HCT116 (cell line): ENCODE measurements at regions not wholly inside any gene's neighbourhood (a gene's known extent, or its start where the extent isn't known, plus 50 kb on each side); places are given as distances from the start of the nearest gene placed in this dataset.

ENCODE experiments used
- ATAC-seq: fragments of 200-7000 bp; cut with Tn5 transposase; 2 replicates; pipeline ENCODE4 v1.9.1; 2020; ENCODE audit warnings: mild to moderate bottlenecking, moderate library complexity
- BruUV-seq: library from RNA; stranded (reverse); fragments of 400-500 nt; replicated peaks from 2 replicates; lab custom pipeline; 2021; lab: Mats Ljungman, UMichigan
- CTCF ChIA-PET: fragments of 300-600 bp; sonication (Branson Sonifier 250); formaldehyde crosslinking; loops from one replicate; lab custom pipeline; 2021; ENCODE audit warnings: antibody characterized with exemption; lab: Charles Lee
- POLR2A ChIA-PET: fragments of 300-600, 350-600 bp; sonication (Branson Sonifier 250); formaldehyde crosslinking; loops from one replicate; lab custom pipeline; 2021; ENCODE audit warnings: antibody characterized with exemption; lab: Charles Lee
- RAD21 ChIA-PET, 2 experiments: fragments of 300-600 bp; sonication (Branson Sonifier 250); formaldehyde crosslinking; loops; one replicate each; lab custom pipeline; 2023; ENCODE audit warnings: low total read pairs in 2 of 2; ENCODE audit not compliant: uncharacterized antibody in 2 of 2, unreplicated experiment in 2 of 2, low non-redundant PET in 1 of 2; lab: Charles Lee
- DNase-seq: peaks from one replicate; pipeline ENCODE4 v3.0.0-alpha.2; 2010; ENCODE audit warnings: low read depth, low spot score
- H2AFZ ChIP-seq: fragments of 200-600 bp; shearing (Covaris generic), sonication (generic); 2 replicates; pipeline ENCODE4 v1.6.1; 2017; ENCODE audit warnings: low read depth, mixed run types, mixed read lengths, antibody characterized with exemption, low read length; ENCODE audit not compliant: poor library complexity, severe bottlenecking
- H3K27ac ChIP-seq: 2 replicates; pipeline ENCODE4 v1.5.1; 2012; ENCODE audit warnings: low read depth, low read length
- H3K27me3 ChIP-seq: fragments of 200-600 bp; sonication (generic); 2 replicates; pipeline ENCODE4 v1.6.1; 2016; ENCODE audit warnings: mixed run types, low read length, mixed read lengths; ENCODE audit not compliant: insufficient read depth
- H3K36me3 ChIP-seq, 2 experiments: fragments of 200-500 bp in 1 of 2; fragments of 200-600 bp in 1 of 2; sonication (Bioruptor generic) in 1 of 2; sonication (generic) in 1 of 2; 2 replicates each; pipeline versions ENCODE4 v1.5.1 to v1.6.1; 2014 to 2016; ENCODE audit warnings: low read length in 2 of 2, inconsistent platforms in 1 of 2, mixed read lengths in 1 of 2, mixed run types in 1 of 2; ENCODE audit not compliant: insufficient read depth in 2 of 2, control insufficient read depth in 1 of 2
- H3K4me1 ChIP-seq, 2 experiments: fragments of 200-600 bp in 1 of 2; sonication (generic) in 1 of 2; 2 replicates each; pipeline versions ENCODE4 v1.5.1 to v1.6.1; 2012 to 2017; ENCODE audit warnings: low read length in 2 of 2, inconsistent platforms in 1 of 2, mild to moderate bottlenecking in 1 of 2, mixed read lengths in 1 of 2, mixed run types in 1 of 2, moderate library complexity in 1 of 2; ENCODE audit not compliant: insufficient read depth in 2 of 2, control insufficient read depth in 1 of 2
- H3K4me2 ChIP-seq: fragments of 200-600 bp; sonication (generic); 2 replicates; pipeline ENCODE4 v1.6.1; 2017; ENCODE audit warnings: mixed run types, low read length, mixed read lengths
- H3K4me3 ChIP-seq, 2 experiments: fragments of 200-600 bp in 1 of 2; sonication (generic) in 1 of 2; replicated peaks in 1 of 2; 2 replicates each; pipeline ENCODE4 v1.5.1; 2011 to 2016; ENCODE audit warnings: low read length in 2 of 2, control low read depth in 1 of 2, low read depth in 1 of 2, mild to moderate bottlenecking in 1 of 2, mixed read lengths in 1 of 2, mixed run types in 1 of 2
- H3K79me2 ChIP-seq: fragments of 200-600 bp; sonication (generic); 2 replicates; pipeline ENCODE4 v1.6.1; 2017; ENCODE audit warnings: mild to moderate bottlenecking, mixed run types, low read length, moderate library complexity, mixed read lengths; ENCODE audit not compliant: insufficient read depth
- H3K9ac ChIP-seq: fragments of 200-600 bp; sonication (generic); 2 replicates; pipeline ENCODE4 v1.6.1; 2016; ENCODE audit warnings: low read length, mixed read lengths
- H3K9me2 ChIP-seq: fragments of 200-600 bp; sonication (generic), shearing (Covaris generic); 2 replicates; pipeline ENCODE4 v1.6.1; 2017; ENCODE audit warnings: mixed run types, mild to moderate bottlenecking, moderate library complexity; ENCODE audit not compliant: insufficient read depth
- H3K9me3 ChIP-seq, 2 experiments: fragments of 200-500 bp in 1 of 2; fragments of 200-600 bp in 1 of 2; sonication (Bioruptor generic) in 1 of 2; sonication (generic) in 1 of 2; 2 replicates each; pipeline ENCODE4 v1.6.1; 2014 to 2017; ENCODE audit warnings: low read length in 2 of 2, mixed read lengths in 2 of 2, inconsistent platforms in 1 of 2, low read depth in 1 of 2, mild to moderate bottlenecking in 1 of 2, mixed run types in 1 of 2, moderate library complexity in 1 of 2; ENCODE audit not compliant: control insufficient read depth in 1 of 2, insufficient read depth in 1 of 2
- H4K20me1 ChIP-seq: fragments of 200-600 bp; sonication (generic), shearing (Covaris generic); 2 replicates; pipeline ENCODE4 v1.6.1; 2017; ENCODE audit warnings: mixed run types, mild to moderate bottlenecking, moderate library complexity; ENCODE audit not compliant: insufficient read depth
- ATF3 ChIP-seq: IDR thresholded peaks from 2 replicates; pipeline ENCODE4 v1.6.1; 2012
- CEBPB ChIP-seq: IDR thresholded peaks from 2 replicates; pipeline ENCODE4 v1.6.1; 2012; ENCODE audit warnings: low read depth
- EGR1 ChIP-seq: IDR thresholded peaks from 2 replicates; pipeline ENCODE4 v1.6.1; 2012; ENCODE audit warnings: low read depth
- ELF1 ChIP-seq: IDR thresholded peaks from 2 replicates; pipeline ENCODE4 v1.6.1; 2012; ENCODE audit warnings: low read depth, borderline replicate concordance
- EZH2 ChIP-seq: fragments of 200-600 bp; sonication (generic); IDR thresholded peaks from 2 replicates; pipeline ENCODE4 v1.6.1; 2017; ENCODE audit warnings: antibody characterized with exemption, mixed run types
- POLR2AphosphoS5 ChIP-seq: IDR thresholded peaks from 2 replicates; pipeline ENCODE4 v1.6.1; 2011; ENCODE audit warnings: mild to moderate bottlenecking, low read depth, low read length, moderate library complexity
- RAD21 ChIP-seq: IDR thresholded peaks from 2 replicates; pipeline ENCODE4 v1.6.1; 2012; ENCODE audit warnings: low read depth, mild to moderate bottlenecking
- REST ChIP-seq: IDR thresholded peaks from 2 replicates; pipeline ENCODE4 v1.6.1; 2012; ENCODE audit warnings: low read depth
- SIN3A ChIP-seq: IDR thresholded peaks from 2 replicates; pipeline ENCODE4 v1.6.1; 2012; ENCODE audit warnings: low read depth
- SRF ChIP-seq: IDR thresholded peaks from 2 replicates; pipeline ENCODE4 v1.6.1; 2012; ENCODE audit warnings: low read depth
- TCF7L2 ChIP-seq: IDR thresholded peaks from 2 replicates; pipeline ENCODE4 v1.7.0; 2011; ENCODE audit warnings: borderline replicate concordance, inconsistent platforms; ENCODE audit not compliant: insufficient read depth, insufficient read length; ENCODE audit errors: extremely low read depth
- ZBTB33 ChIP-seq: IDR thresholded peaks from 2 replicates; pipeline ENCODE4 v1.6.1; 2011; ENCODE audit warnings: mild to moderate bottlenecking, low read length, moderate library complexity; ENCODE audit not compliant: insufficient replicate concordance; ENCODE audit errors: extremely low read depth
- ZFX ChIP-seq: fragments of 450-650 bp; IDR thresholded peaks from 2 replicates; pipeline ENCODE4 v1.6.1; 2017
- ZNF274 ChIP-seq: fragments of 200-500 bp; sonication (Bioruptor generic); IDR thresholded peaks from 2 replicates; pipeline ENCODE4 v1.6.1; 2014; ENCODE audit warnings: mild to moderate bottlenecking, low read depth, low read length, inconsistent platforms
- intact Hi-C: fragments of 100-400 bp; cut with micrococcal nuclease; formaldehyde crosslinking; loops from 2 replicates; pipeline ENCODE4 v1.10.0; 2022
- TF ChIP-seq, protein P1 (sequence below), 3 experiments: fragments of 200-600 bp in 1 of 3; sonication (generic) in 1 of 3; IDR thresholded peaks in 2 of 3; conservative IDR thresholded peaks in 1 of 3; 2 replicates each; pipeline ENCODE4 v1.5.1; 2012 to 2017; ENCODE audit warnings: low read depth in 2 of 3, low read length in 2 of 3, antibody characterized with exemption in 1 of 3, borderline replicate concordance in 1 of 3, control low read depth in 1 of 3, mild to moderate bottlenecking in 1 of 3, mixed read lengths in 1 of 3, mixed run types in 1 of 3, moderate library complexity in 1 of 3; ENCODE audit not compliant: insufficient read depth in 1 of 3

DNA sequence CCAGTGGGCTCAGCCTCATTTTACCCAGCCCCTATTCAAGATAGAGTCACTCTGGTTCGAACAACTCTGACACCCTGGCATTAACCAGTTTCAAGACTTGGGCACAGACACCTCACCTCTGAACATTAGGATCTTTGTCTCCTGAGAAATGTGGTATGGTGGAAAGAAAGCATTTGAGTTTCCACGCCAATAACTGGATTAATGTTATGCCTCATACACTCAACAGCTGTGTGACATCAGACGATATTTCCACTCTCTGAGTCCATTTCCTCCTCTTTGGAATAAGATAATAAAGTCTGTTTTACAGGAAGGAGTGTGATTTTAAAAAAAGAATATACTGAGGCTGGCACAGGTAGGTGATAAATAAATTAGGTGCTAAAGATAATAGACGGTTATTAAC, 121.3 kb upstream of the CHL1 start:
- intact Hi-C loops = no loop called here
- H3K27ac ChIP-seq = no peak overlapping the region
- no peaks in the 10 kb centered on the region for H4K20me1 ChIP-seq
- RAD21 ChIA-PET = no interaction called here
- no peak for DNase-seq
- no peak for TF ChIP-seq ZNF274
- TF ChIP-seq REST = no peak
- no peak for TF ChIP-seq ELF1
- TF ChIP-seq EGR1 = no peak
- TF ChIP-seq, protein P1, sequence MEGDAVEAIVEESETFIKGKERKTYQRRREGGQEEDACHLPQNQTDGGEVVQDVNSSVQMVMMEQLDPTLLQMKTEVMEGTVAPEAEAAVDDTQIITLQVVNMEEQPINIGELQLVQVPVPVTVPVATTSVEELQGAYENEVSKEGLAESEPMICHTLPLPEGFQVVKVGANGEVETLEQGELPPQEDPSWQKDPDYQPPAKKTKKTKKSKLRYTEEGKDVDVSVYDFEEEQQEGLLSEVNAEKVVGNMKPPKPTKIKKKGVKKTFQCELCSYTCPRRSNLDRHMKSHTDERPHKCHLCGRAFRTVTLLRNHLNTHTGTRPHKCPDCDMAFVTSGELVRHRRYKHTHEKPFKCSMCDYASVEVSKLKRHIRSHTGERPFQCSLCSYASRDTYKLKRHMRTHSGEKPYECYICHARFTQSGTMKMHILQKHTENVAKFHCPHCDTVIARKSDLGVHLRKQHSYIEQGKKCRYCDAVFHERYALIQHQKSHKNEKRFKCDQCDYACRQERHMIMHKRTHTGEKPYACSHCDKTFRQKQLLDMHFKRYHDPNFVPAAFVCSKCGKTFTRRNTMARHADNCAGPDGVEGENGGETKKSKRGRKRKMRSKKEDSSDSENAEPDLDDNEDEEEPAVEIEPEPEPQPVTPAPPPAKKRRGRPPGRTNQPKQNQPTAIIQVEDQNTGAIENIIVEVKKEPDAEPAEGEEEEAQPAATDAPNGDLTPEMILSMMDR (IDR thresholded peaks at IDR 0.05 in 2 of 3, conservative IDR thresholded peaks at IDR 0.05 in 1 of 3; ENCODE audit: borderline replicate concordance in 1 of 3, insufficient read depth in 1 of 3, low read depth in 2 of 3, low read length in 2 of 3) = no peak
- TF ChIP-seq EZH2 = no peak
- TF ChIP-seq TCF7L2 = no peak
- no peak for TF ChIP-seq CEBPB
- no peak for TF ChIP-seq SRF
- TF ChIP-seq ZFX = no peak
- TF ChIP-seq ATF3 = no peak
- TF ChIP-seq SIN3A = no peak
- TF ChIP-seq RAD21 = no peak
- TF ChIP-seq POLR2AphosphoS5 = no peak
- TF ChIP-seq ZBTB33 = no peak
- TF ChIP-seq, all 23 proteins: peak for 0
- BruUV-seq = no TSS peak
- Histone ChIP-seq H3K9me2 (no peaks in the 10 kb centered on the region), H3K36me3 (no peaks in the 10 kb centered on the region), H3K27me3 (no peaks in the 10 kb centered on the region), H3K79me2 (no peaks in the 10 kb centered on the region), H3K9me3 (peaks cover 3 to 4% of the 10 kb centered on the region in 2 experiments; a peak in 2 of 4 replicates), H3K4me2 (no peak overlapping the region), H2AFZ (no peak overlapping the region), H3K9ac (no peak overlapping the region), H3K4me1 (no peaks in the 10 kb centered on the region), H3K4me3 (no peak overlapping the region)
- ATAC-seq = no peak
- CTCF ChIA-PET = no interaction called here
- POLR2A ChIA-PET = no interaction called here
